Astrocyte of the spinal cord (primary cell): ENCODE measurements at regions not wholly inside any gene's neighbourhood (a gene's known extent, or its start where the extent isn't known, plus 50 kb on each side); places are given as distances from the start of the nearest gene placed in this dataset.

Experiments used
- DNase-seq: peaks from one replicate; pipeline ENCODE4 v3.0.0; 2011; ENCODE audit warnings: low read depth, low spot score
- H3K4me3 ChIP-seq: 2 replicates; pipeline ENCODE4 v1.5.1; 2011; ENCODE audit warnings: low read depth, mild to moderate bottlenecking, low read length, moderate library complexity
- in situ Hi-C: cut with HindIII; loops from 2 replicates; pipeline ENCODE4 v1.10.0; 2017; ENCODE audit warnings: low sequenced_read_pairs
- TF ChIP-seq, protein P1 (sequence below): IDR thresholded peaks from 2 replicates; pipeline ENCODE4 v1.5.1; 2012; ENCODE audit warnings: low read depth, mild to moderate bottlenecking, low read length, inconsistent platforms

- in situ Hi-C loops, result no loop called here
- TF ChIP-seq, protein P1, sequence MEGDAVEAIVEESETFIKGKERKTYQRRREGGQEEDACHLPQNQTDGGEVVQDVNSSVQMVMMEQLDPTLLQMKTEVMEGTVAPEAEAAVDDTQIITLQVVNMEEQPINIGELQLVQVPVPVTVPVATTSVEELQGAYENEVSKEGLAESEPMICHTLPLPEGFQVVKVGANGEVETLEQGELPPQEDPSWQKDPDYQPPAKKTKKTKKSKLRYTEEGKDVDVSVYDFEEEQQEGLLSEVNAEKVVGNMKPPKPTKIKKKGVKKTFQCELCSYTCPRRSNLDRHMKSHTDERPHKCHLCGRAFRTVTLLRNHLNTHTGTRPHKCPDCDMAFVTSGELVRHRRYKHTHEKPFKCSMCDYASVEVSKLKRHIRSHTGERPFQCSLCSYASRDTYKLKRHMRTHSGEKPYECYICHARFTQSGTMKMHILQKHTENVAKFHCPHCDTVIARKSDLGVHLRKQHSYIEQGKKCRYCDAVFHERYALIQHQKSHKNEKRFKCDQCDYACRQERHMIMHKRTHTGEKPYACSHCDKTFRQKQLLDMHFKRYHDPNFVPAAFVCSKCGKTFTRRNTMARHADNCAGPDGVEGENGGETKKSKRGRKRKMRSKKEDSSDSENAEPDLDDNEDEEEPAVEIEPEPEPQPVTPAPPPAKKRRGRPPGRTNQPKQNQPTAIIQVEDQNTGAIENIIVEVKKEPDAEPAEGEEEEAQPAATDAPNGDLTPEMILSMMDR, result no peak
- peak; percentile 41 for DNase-seq
Measured at GRCh38 chr13:33932769-33933406, 114.9 kb downstream of the RFC3 start.

DNA sequence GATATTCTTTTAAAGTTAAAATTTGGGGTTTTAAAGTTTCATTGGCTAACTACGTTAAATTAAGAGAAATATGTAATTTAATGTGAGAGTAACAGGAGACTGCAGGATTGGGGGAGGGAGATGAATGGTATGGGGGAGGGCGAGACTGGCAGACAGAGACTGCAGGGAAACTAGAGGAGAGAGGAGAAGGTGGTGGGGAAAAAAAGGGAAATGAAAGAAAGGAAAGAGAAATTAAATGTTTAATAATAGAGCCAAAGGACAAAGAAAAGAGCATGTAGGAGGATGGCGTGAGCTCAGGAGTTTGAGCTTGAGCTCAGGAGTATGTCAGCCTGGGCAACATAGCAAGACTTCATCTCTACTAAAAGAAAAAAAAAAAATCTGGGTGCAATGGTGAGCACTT is 115.9 kb downstream of the RFC3 start:
- H3K4me3 ChIP-seq, result no peak overlapping the region
- in situ Hi-C loops, result no loop called here
- TF ChIP-seq, protein P1, result no peak
- no peak for DNase-seq

More at GRCh38 chr13:33932769-33933406, 114.9 kb downstream of the RFC3 start:
- H3K4me3 ChIP-seq, result no peak overlapping the region

DNA sequence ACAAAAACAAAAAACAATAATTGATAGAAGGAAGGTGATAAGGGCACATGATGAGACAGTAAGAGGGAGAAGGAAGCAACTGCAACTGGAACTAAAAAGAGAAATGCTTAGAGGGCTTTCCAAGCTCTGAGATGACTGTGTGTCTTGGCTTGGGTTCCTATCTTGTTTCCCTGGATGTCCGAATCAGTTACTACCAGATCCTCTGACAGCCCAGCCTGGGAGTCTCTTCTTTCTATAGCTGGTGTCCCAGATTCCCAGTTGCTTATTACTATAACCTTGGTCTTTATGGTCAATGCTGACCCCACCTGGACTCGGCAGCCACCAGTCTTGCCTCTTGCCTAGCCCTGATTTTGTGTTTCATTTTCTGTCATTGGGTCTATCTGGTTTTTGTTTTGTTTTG is 116.4 kb downstream of the RFC3 start:
- TF ChIP-seq, protein P1, result no peak
- DNase-seq, result no peak
- no peak overlapping the region for H3K4me3 ChIP-seq
- in situ Hi-C loops, result no loop called here

DNA sequence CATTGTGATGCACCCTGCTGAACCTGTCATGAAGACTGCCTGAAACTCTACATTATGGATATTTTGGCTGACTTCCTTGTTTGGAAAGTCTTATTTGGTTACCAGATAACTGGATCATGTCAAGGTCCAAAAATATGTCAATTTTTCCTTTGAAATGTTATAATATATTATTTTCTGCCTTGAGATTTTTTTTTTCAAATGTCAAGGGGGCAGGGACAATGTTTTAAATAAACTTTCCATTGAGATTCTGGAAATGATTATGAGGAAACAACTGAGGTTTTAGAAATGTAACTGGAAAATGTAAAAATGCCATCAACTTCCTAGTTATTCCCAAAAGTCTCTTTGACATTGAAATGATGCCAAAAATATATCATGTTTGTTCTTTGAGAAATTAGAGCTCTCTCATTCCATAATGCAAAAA is 117.0 kb downstream of the RFC3 start:
- in situ Hi-C loops, result no loop called here
- no peak overlapping the region for H3K4me3 ChIP-seq
- TF ChIP-seq, protein P1, result no peak
- no peak for DNase-seq

GRCh38 chr13:33935969-33936368 is 118.0 kb downstream of the RFC3 start:
- no peak overlapping the region for H3K4me3 ChIP-seq
- DNase-seq, result no peak
- TF ChIP-seq, protein P1, result no peak
- in situ Hi-C loops, result no loop called here

DNA sequence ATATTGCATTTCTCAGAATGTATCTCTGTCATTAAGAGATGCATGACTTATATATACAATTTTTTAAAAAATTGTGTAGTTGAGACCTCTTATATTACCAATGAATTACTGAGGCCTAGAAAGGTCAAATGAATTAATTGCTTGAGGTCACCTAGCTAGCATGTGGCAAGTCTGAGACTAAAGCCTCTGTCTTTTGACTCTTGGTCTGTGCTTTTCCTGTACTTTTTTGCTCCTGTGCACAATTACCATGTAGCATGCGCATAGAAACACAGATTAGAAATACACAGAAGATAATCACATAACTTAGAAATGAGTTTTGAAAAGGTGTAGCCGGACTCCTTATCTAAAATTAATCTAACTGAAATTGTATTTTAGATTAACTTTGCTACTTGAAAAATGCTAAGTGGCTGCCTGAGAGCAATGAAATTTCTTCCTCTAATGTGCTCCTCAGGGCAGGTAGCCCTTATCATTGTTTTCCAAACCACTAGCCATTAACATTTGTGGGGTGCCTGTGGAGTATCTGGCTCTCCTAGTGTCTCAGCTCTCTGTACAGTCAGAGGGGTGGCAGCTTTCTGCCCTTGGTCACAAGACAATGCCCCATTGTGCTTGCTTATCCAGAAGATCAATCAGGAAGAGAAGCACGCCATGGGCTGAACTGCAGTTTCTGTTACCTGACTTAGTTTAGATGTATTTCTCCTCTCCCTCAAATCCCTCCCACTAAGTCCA is 119.6 kb downstream of the RFC3 start:
- TF ChIP-seq, protein P1, result no peak
- no peak overlapping the region for H3K4me3 ChIP-seq
- in situ Hi-C loops, result no loop called here
- no peak for DNase-seq
